ENCODE measurements at regions not wholly inside any gene's neighbourhood (a gene's known extent, or its start where the extent isn't known, plus 50 kb on each side); places are given as distances from the start of the nearest gene placed in this dataset.

GRCh38 chr4:14504162-14504561 lies 498.1 kb upstream of the CPEB2 start:
- DNase-seq = no peak

GRCh38 chr4:14513471-14513870 lies 488.8 kb upstream of the CPEB2 start:
- DNase-seq = no peak

- no peak for DNase-seq
These were observed 486.7 kb upstream of the CPEB2 start for GRCh38 chr4:14515556-14515955.

GRCh38 chr4:14518136-14518535 lies 484.1 kb upstream of the CPEB2 start:
- DNase-seq = no peak

GRCh38 chr4:14520171-14520570 lies 482.1 kb upstream of the CPEB2 start:
- no peak for DNase-seq

GRCh38 chr4:14524276-14524675 lies 478.0 kb upstream of the CPEB2 start:
- no peak for DNase-seq

GRCh38 chr4:14528918-14529317 lies 473.4 kb upstream of the CPEB2 start:
- no peak for DNase-seq

- no peak for DNase-seq
These were observed 472.6 kb upstream of the CPEB2 start for GRCh38 chr4:14529653-14530052.

- DNase-seq = no peak
These were observed 469.8 kb upstream of the CPEB2 start for GRCh38 chr4:14532436-14532835.

- DNase-seq = no peak
These were observed 463.0 kb upstream of the CPEB2 start for GRCh38 chr4:14539246-14539645.

GRCh38 chr4:14545163-14545562 lies 457.1 kb upstream of the CPEB2 start:
- no peak for DNase-seq

GRCh38 chr4:14545807-14546206 lies 456.5 kb upstream of the CPEB2 start:
- DNase-seq = no peak

- no peak for DNase-seq
These were observed 450.2 kb upstream of the CPEB2 start for GRCh38 chr4:14552119-14552518.

GRCh38 chr4:14559646-14560045 lies 442.6 kb upstream of the CPEB2 start:
- no peak for DNase-seq

- DNase-seq = no peak
These were observed 441.7 kb upstream of the CPEB2 start for GRCh38 chr4:14560577-14560976.

- no peak for DNase-seq
These were observed 439.4 kb upstream of the CPEB2 start for GRCh38 chr4:14562901-14563300.

- no peak for DNase-seq
These were observed 438.0 kb upstream of the CPEB2 start for GRCh38 chr4:14564281-14564680.

- no peak for DNase-seq
These were observed 435.8 kb upstream of the CPEB2 start for GRCh38 chr4:14566518-14566917.

GRCh38 chr4:14568351-14568750 lies 433.9 kb upstream of the CPEB2 start:
- no peak for DNase-seq

- no peak for DNase-seq
These were observed 427.0 kb upstream of the CPEB2 start for GRCh38 chr4:14575289-14575688.

- DNase-seq = no peak
These were observed 426.4 kb upstream of the CPEB2 start for GRCh38 chr4:14575919-14576318.

GRCh38 chr4:14580061-14580460 lies 422.2 kb upstream of the CPEB2 start:
- DNase-seq = no peak

- DNase-seq = no peak
These were observed 420.5 kb upstream of the CPEB2 start for GRCh38 chr4:14581741-14582140.

GRCh38 chr4:14582677-14583076 lies 419.6 kb upstream of the CPEB2 start:
- DNase-seq = no peak

GRCh38 chr4:14583331-14583730 lies 418.9 kb upstream of the CPEB2 start:
- DNase-seq = no peak

- DNase-seq = no peak
These were observed 418.5 kb upstream of the CPEB2 start for GRCh38 chr4:14583752-14584151.
